Smooth muscle cell (in vitro differentiated cells): ENCODE measurements at regions not wholly inside any gene's neighbourhood (a gene's known extent, or its start where the extent isn't known, plus 50 kb on each side); places are given as distances from the start of the nearest gene placed in this dataset.

Source experiments
- DNase-seq: peaks from one replicate; lab custom pipeline; 2025; ENCODE audit not compliant: unreplicated experiment; lab: John Stamatoyannopoulos, UW
- H2AFZ ChIP-seq: fragments of 200-600 bp; sonication (generic); 2 replicates; pipeline ENCODE4 v1.6.0; 2016; ENCODE audit warnings: antibody characterized with exemption, low read depth, mild to moderate bottlenecking
- H3F3A ChIP-seq: fragments of 200-600 bp; sonication (generic); 2 replicates; pipeline ENCODE4 v1.6.0; 2017; ENCODE audit warnings: antibody characterized with exemption, low read depth
- H3K27ac ChIP-seq: fragments of 200-600 bp; sonication (generic); 2 replicates; pipeline ENCODE4 v1.5.1; 2016; ENCODE audit warnings: low read depth, mild to moderate bottlenecking
- H3K27me3 ChIP-seq: fragments of 200-600 bp; sonication (generic); 2 replicates; pipeline ENCODE4 v1.6.1; 2016; ENCODE audit warnings: low read depth, mild to moderate bottlenecking
- H3K36me3 ChIP-seq: fragments of 200-600 bp; sonication (generic); 2 replicates; pipeline ENCODE4 v1.5.1; 2016; ENCODE audit warnings: low read depth
- H3K4me1 ChIP-seq: fragments of 200-600 bp; sonication (generic); 2 replicates; pipeline ENCODE4 v1.5.1; 2016; ENCODE audit warnings: low read depth
- H3K4me2 ChIP-seq: fragments of 200-600 bp; sonication (generic); 2 replicates; pipeline ENCODE4 v1.6.0; 2016; ENCODE audit warnings: mild to moderate bottlenecking
- H3K4me3 ChIP-seq: fragments of 200-600 bp; sonication (generic); 2 replicates; pipeline ENCODE4 v1.5.1; 2016; ENCODE audit warnings: mild to moderate bottlenecking
- H3K79me2 ChIP-seq: fragments of 200-600 bp; sonication (generic); 2 replicates; pipeline ENCODE4 v1.6.0; 2016; ENCODE audit warnings: low read depth, mild to moderate bottlenecking
- H3K9ac ChIP-seq: fragments of 200-600 bp; sonication (generic); 2 replicates; pipeline ENCODE4 v1.6.0; 2016; ENCODE audit warnings: low read depth
- H3K9me3 ChIP-seq: fragments of 200-600 bp; sonication (generic); replicated peaks from 2 replicates; pipeline ENCODE4 v1.5.1; 2016; ENCODE audit warnings: low read depth
- H4K20me1 ChIP-seq: fragments of 200-600 bp; sonication (generic); 2 replicates; pipeline ENCODE4 v1.6.0; 2016; ENCODE audit warnings: low read depth
- WGBS: methylation state at CpG from one replicate; pipeline ENCODE4 v1.1.7; 2016; ENCODE audit warnings: low lambda C conversion rate; 5-methylcytosine and 5-hydroxymethylcytosine counted together
- TF ChIP-seq, protein P1 (sequence below): fragments of 200-600 bp; sonication (generic); IDR thresholded peaks from 2 replicates; pipeline ENCODE4 v1.5.1; 2017; ENCODE audit warnings: borderline replicate concordance, mild to moderate bottlenecking, antibody characterized with exemption; ENCODE audit not compliant: insufficient read depth, poor library complexity, severe bottlenecking

DNA sequence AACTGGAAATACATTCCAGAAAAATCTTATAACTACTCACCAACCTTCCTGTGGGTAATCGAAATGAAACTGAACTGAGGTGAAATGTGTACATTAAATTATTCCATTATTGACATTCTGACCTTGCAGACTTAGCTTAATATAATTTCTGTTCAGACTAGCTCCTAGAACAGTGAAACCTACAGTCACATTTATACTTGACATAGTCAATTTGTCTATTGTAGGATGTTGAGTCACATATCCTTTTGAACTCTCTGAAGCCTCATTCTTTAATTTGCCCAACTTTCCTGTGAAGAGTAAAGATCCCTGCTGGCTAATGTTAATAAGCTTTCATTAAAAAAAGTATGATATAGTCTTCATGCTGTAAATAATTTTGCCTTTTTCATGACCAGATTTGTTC, 92.0 kb upstream of the SCEL start:
- Histone ChIP-seq H3K4me2 (no peak overlapping the region), H3K4me1 (no peaks in the 10 kb centered on the region), H3K36me3 (no peaks in the 10 kb centered on the region), H3K79me2 (no peaks in the 10 kb centered on the region), H3K27ac (no peak overlapping the region), H4K20me1 (no peaks in the 10 kb centered on the region), H3F3A (no peaks in the 10 kb centered on the region), H3K9ac (no peak overlapping the region), H3K9me3 (no peaks in the 10 kb centered on the region), H3K4me3 (no peak overlapping the region), H3K27me3 (no peaks in the 10 kb centered on the region), H2AFZ (no peak overlapping the region)
- WGBS: 90% methylated on average over 1 of the region's 1 CpG
- DNase-seq: no peak
- TF ChIP-seq, protein P1, sequence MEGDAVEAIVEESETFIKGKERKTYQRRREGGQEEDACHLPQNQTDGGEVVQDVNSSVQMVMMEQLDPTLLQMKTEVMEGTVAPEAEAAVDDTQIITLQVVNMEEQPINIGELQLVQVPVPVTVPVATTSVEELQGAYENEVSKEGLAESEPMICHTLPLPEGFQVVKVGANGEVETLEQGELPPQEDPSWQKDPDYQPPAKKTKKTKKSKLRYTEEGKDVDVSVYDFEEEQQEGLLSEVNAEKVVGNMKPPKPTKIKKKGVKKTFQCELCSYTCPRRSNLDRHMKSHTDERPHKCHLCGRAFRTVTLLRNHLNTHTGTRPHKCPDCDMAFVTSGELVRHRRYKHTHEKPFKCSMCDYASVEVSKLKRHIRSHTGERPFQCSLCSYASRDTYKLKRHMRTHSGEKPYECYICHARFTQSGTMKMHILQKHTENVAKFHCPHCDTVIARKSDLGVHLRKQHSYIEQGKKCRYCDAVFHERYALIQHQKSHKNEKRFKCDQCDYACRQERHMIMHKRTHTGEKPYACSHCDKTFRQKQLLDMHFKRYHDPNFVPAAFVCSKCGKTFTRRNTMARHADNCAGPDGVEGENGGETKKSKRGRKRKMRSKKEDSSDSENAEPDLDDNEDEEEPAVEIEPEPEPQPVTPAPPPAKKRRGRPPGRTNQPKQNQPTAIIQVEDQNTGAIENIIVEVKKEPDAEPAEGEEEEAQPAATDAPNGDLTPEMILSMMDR: no peak

DNA sequence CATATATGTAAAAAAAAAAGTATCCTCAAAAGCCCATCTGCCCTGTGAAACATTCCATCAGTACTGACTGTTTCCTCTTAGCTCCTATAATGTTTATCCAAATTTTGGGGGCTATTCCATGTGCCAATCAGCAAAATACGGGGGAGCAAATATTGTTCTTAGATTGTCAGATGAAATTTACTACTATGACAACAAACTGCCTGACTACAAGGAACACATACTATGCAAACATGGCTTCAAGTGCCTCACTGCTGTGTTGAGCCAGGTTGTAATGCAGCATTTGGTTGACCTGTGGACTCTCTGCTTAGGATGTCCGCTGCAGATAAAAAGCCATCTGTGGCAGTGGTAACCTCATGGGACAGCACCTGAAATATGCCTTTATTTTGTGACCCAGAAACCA, 98.2 kb upstream of the SCEL start:
- H2AFZ ChIP-seq: no peak overlapping the region
- H3K4me3 ChIP-seq: no peak overlapping the region
- WGBS: 91% methylated on average over 2 of the region's 2 CpGs
- no peaks in the 10 kb centered on the region for H3K79me2 ChIP-seq
- no peak overlapping the region for H3K27ac ChIP-seq
- no peaks in the 10 kb centered on the region for H3K27me3 ChIP-seq
- TF ChIP-seq, protein P1: no peak
- no peak overlapping the region for H3K4me2 ChIP-seq
- no peaks in the 10 kb centered on the region for H3K9me3 ChIP-seq
- H3K36me3 ChIP-seq: no peaks in the 10 kb centered on the region
- H4K20me1 ChIP-seq: no peaks in the 10 kb centered on the region
- DNase-seq: no peak
- H3K9ac ChIP-seq: no peak overlapping the region
- no peaks in the 10 kb centered on the region for H3F3A ChIP-seq
- no peaks in the 10 kb centered on the region for H3K4me1 ChIP-seq

DNA sequence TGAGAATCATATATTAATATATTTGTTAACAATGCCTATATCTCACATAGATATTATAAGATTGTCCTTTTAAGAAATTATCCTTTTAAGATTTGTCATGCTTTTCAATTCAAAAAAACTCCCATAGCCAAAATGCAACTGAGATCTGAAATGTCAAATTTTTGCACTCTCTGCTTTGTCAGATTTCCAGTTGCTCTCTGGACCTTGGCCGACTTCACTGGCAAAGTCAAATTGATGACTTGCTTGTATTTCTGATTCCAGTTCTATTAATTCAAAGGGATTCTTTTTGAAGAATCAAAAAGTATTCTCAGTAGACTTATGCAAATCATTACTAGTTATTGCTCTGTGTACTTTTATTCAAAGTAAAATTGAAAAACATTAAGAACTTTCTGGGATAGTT, 101.2 kb upstream of the SCEL start:
- Histone ChIP-seq H3K36me3 (no peaks in the 10 kb centered on the region), H3K27ac (no peak overlapping the region), H3K4me1 (no peaks in the 10 kb centered on the region), H3K27me3 (no peaks in the 10 kb centered on the region), H4K20me1 (no peaks in the 10 kb centered on the region), H2AFZ (no peak overlapping the region), H3K4me3 (no peak overlapping the region), H3K79me2 (no peaks in the 10 kb centered on the region), H3K9me3 (no peaks in the 10 kb centered on the region), H3F3A (no peaks in the 10 kb centered on the region), H3K9ac (no peak overlapping the region), H3K4me2 (no peak overlapping the region)
- TF ChIP-seq, protein P1: no peak
- no peak for DNase-seq
- 95% methylated on average over 1 of the region's 1 CpG for WGBS

DNA sequence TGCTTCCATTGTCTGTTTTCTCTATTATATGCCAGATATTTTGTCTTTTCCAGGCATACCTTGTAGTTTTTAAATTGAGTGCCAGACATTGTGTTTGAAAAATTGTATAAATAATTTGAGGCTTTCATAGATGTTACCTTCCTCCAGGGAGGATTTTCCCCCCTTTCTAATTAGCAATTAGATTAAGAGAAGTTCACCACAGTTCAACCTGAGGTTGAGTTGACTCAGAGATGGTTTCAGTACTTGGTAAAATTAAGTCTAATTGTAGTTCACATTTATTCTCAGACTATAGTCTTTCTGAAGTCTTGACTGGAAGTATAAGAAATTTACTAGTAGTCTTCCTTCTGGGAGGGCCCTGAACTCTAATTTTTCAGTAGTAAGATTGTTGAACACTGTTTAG, 104.1 kb upstream of the SCEL start:
- Histone ChIP-seq H3K9me3 (no peaks in the 10 kb centered on the region), H3K4me1 (no peaks in the 10 kb centered on the region), H3K4me2 (no peak overlapping the region), H3K27me3 (no peaks in the 10 kb centered on the region), H3K27ac (no peak overlapping the region), H3K79me2 (no peaks in the 10 kb centered on the region), H3K4me3 (no peak overlapping the region), H4K20me1 (no peaks in the 10 kb centered on the region), H3K9ac (no peak overlapping the region), H2AFZ (no peak overlapping the region), H3K36me3 (no peaks in the 10 kb centered on the region), H3F3A (no peaks in the 10 kb centered on the region)
- TF ChIP-seq, protein P1: no peak
- no peak for DNase-seq
